ENCODE measurements at regions not wholly inside any gene's neighbourhood (a gene's known extent, or its start where the extent isn't known, plus 50 kb on each side); places are given as distances from the start of the nearest gene placed in this dataset.
"Not testable (repeated sequence)": the region's sequence is repeated elsewhere in the genome, so short reads cannot be mapped to it uniquely, and the experiment has no call there.

GRCh38 chr4:84342161-84342560 is 156.9 kb downstream of the NKX6-1 start:
- peaks cover 11% of the 10 kb centered on the region for H3K9me3 Mint-ChIP-seq
- no peak for ATAC-seq (ENCODE audit: low read depth)

GRCh38 chr4:84341559-84341958 is 157.5 kb downstream of the NKX6-1 start:
- Mint-ChIP-seq H3K27ac (no peak overlapping the region), H3K4me1 (no peaks in the 10 kb centered on the region), H3K27me3 (no peaks in the 10 kb centered on the region), H3K36me3 (no peaks in the 10 kb centered on the region), H3K9me3 (peaks cover 11% of the 10 kb centered on the region), H3K4me3 (no peak overlapping the region)
- DNase-seq (no peak), ATAC-seq (ENCODE audit: low read depth) (no peak)
- POLR2A ChIA-PET, result no interaction called here

More at GRCh38 chr4:84342161-84342560, 156.9 kb downstream of the NKX6-1 start:
- no peak for DNase-seq
- POLR2A ChIA-PET, result no interaction called here
- H3K27me3 Mint-ChIP-seq, result no peaks in the 10 kb centered on the region
- H3K4me3 Mint-ChIP-seq, result no peak overlapping the region
- H3K27ac Mint-ChIP-seq, result no peak overlapping the region
- no peaks in the 10 kb centered on the region for H3K36me3 Mint-ChIP-seq
- H3K4me1 Mint-ChIP-seq, result no peaks in the 10 kb centered on the region

- no peaks in the 10 kb centered on the region for H3K36me3 Mint-ChIP-seq
- no peak for DNase-seq
- no peak for ATAC-seq (ENCODE audit: low read depth)
- H3K9me3 Mint-ChIP-seq, result peaks cover 3% of the 10 kb centered on the region
- H3K27me3 Mint-ChIP-seq, result no peaks in the 10 kb centered on the region
- no peak overlapping the region for H3K27ac Mint-ChIP-seq
- POLR2A ChIA-PET, result no interaction called here
- no peak overlapping the region for H3K4me3 Mint-ChIP-seq
- no peaks in the 10 kb centered on the region for H3K4me1 Mint-ChIP-seq
These were observed 160.7 kb downstream of the NKX6-1 start for GRCh38 chr4:84338367-84338766.

GRCh38 chr4:84336964-84337705 is 162.0 kb downstream of the NKX6-1 start:
- ATAC-seq (ENCODE audit: low read depth) (no peak), DNase-seq (no peak)
- H3K9me3 Mint-ChIP-seq, result peaks cover 1% of the 10 kb centered on the region
- H3K36me3 Mint-ChIP-seq, result no peaks in the 10 kb centered on the region
- POLR2A ChIA-PET, result no interaction called here
- no peaks in the 10 kb centered on the region for H3K4me1 Mint-ChIP-seq
- H3K27ac Mint-ChIP-seq, result no peak overlapping the region
- no peaks in the 10 kb centered on the region for H3K27me3 Mint-ChIP-seq
- H3K4me3 Mint-ChIP-seq, result no peak overlapping the region

GRCh38 chr4:84327526-84327925 is 171.6 kb downstream of the NKX6-1 start:
- Mint-ChIP-seq H3K9me3 (peaks cover 1% of the 10 kb centered on the region), H3K4me3 (no peak overlapping the region)
- no peak for DNase-seq

GRCh38 chr4:84325625-84326024 is 173.5 kb downstream of the NKX6-1 start:
- ATAC-seq (ENCODE audit: low read depth) (no peak), DNase-seq (no peak)
- Mint-ChIP-seq H3K27me3 (no peaks in the 10 kb centered on the region), H3K4me1 (no peaks in the 10 kb centered on the region), H3K4me3 (no peak overlapping the region), H3K36me3 (no peaks in the 10 kb centered on the region), H3K27ac (no peak overlapping the region), H3K9me3 (peaks cover 1% of the 10 kb centered on the region)
- POLR2A ChIA-PET, result no interaction called here

More at GRCh38 chr4:84327526-84327925, 171.6 kb downstream of the NKX6-1 start:
- Mint-ChIP-seq H3K4me1 (no peaks in the 10 kb centered on the region), H3K36me3 (no peaks in the 10 kb centered on the region), H3K27ac (no peak overlapping the region), H3K27me3 (no peaks in the 10 kb centered on the region)
- no peak for ATAC-seq (ENCODE audit: low read depth)
- POLR2A ChIA-PET, result no interaction called here

- DNase-seq, result no peak
- H3K27me3 Mint-ChIP-seq, result no peaks in the 10 kb centered on the region
- POLR2A ChIA-PET, result no interaction called here
- no peak overlapping the region for H3K27ac Mint-ChIP-seq
- H3K4me1 Mint-ChIP-seq, result no peaks in the 10 kb centered on the region
- ATAC-seq (ENCODE audit: low read depth), result no peak
- no peak overlapping the region for H3K4me3 Mint-ChIP-seq
- no peaks in the 10 kb centered on the region for H3K36me3 Mint-ChIP-seq
- peaks cover 1% of the 10 kb centered on the region for H3K9me3 Mint-ChIP-seq
These were observed 174.5 kb downstream of the NKX6-1 start for GRCh38 chr4:84324303-84325245.

- Mint-ChIP-seq H3K27ac (no peak overlapping the region), H3K27me3 (no peaks in the 10 kb centered on the region), H3K9me3 (peaks cover 3% of the 10 kb centered on the region), H3K36me3 (no peaks in the 10 kb centered on the region), H3K4me3 (no peak overlapping the region), H3K4me1 (no peaks in the 10 kb centered on the region)
- DNase-seq, result no peak
- ATAC-seq (ENCODE audit: low read depth), result no peak
- POLR2A ChIA-PET, result no interaction called here
These were observed 180.0 kb downstream of the NKX6-1 start for GRCh38 chr4:84319124-84319523.

GRCh38 chr4:84317513-84317912 is 181.6 kb downstream of the NKX6-1 start:
- Mint-ChIP-seq H3K4me1 (no peaks in the 10 kb centered on the region), H3K27ac (no peak overlapping the region), H3K4me3 (no peak overlapping the region), H3K27me3 (no peaks in the 10 kb centered on the region), H3K36me3 (no peaks in the 10 kb centered on the region), H3K9me3 (peaks cover 3% of the 10 kb centered on the region)
- DNase-seq, result no peak
- ATAC-seq (ENCODE audit: low read depth), result no peak
- POLR2A ChIA-PET, result no interaction called here

GRCh38 chr4:84312426-84313012 is 186.6 kb downstream of the NKX6-1 start:
- Mint-ChIP-seq H3K4me3 (no peak overlapping the region), H3K27me3 (no peaks in the 10 kb centered on the region)
- ATAC-seq (ENCODE audit: low read depth), result no peak

GRCh38 chr4:84309191-84309590 is 189.9 kb downstream of the NKX6-1 start:
- no peaks in the 10 kb centered on the region for H3K27me3 Mint-ChIP-seq
- no peak overlapping the region for H3K4me3 Mint-ChIP-seq

More at GRCh38 chr4:84312426-84313012, 186.6 kb downstream of the NKX6-1 start:
- no peaks in the 10 kb centered on the region for H3K4me1 Mint-ChIP-seq
- no peak overlapping the region for H3K27ac Mint-ChIP-seq
- no peak for DNase-seq
- POLR2A ChIA-PET, result no interaction called here
- no peaks in the 10 kb centered on the region for H3K36me3 Mint-ChIP-seq
- H3K9me3 Mint-ChIP-seq, result peaks cover 3% of the 10 kb centered on the region

GRCh38 chr4:84298719-84299254 is 200.3 kb downstream of the NKX6-1 start:
- H3K9me3 Mint-ChIP-seq, H3K4me1 Mint-ChIP-seq, POLR2A ChIA-PET: not testable (repeated sequence)

More at GRCh38 chr4:84309191-84309590, 189.9 kb downstream of the NKX6-1 start:
- DNase-seq (no peak), ATAC-seq (ENCODE audit: low read depth) (no peak)
- Mint-ChIP-seq H3K4me1 (no peaks in the 10 kb centered on the region), H3K36me3 (no peaks in the 10 kb centered on the region), H3K9me3 (no peaks in the 10 kb centered on the region), H3K27ac (no peak overlapping the region)
- POLR2A ChIA-PET, result no interaction called here

GRCh38 chr4:84298023-84298718 is 200.9 kb downstream of the NKX6-1 start:
- Mint-ChIP-seq H3K27ac (no peak overlapping the region), H3K27me3 (no peaks in the 10 kb centered on the region), H3K9me3 (peaks cover 3% of the 10 kb centered on the region), H3K4me1 (no peaks in the 10 kb centered on the region), H3K4me3 (no peak overlapping the region), H3K36me3 (no peaks in the 10 kb centered on the region)
- ATAC-seq (ENCODE audit: low read depth) (no peak), DNase-seq (no peak)
- POLR2A ChIA-PET, result no interaction called here

More at GRCh38 chr4:84298719-84299254, 200.3 kb downstream of the NKX6-1 start:
- not testable (repeated sequence) for H3K27ac Mint-ChIP-seq; H3K27me3 Mint-ChIP-seq; H3K4me3 Mint-ChIP-seq; DNase-seq; H3K36me3 Mint-ChIP-seq; ATAC-seq (ENCODE audit: low read depth)
